GM12865 (cell line): ENCODE measurements at regions not wholly inside any gene's neighbourhood (a gene's known extent, or its start where the extent isn't known, plus 50 kb on each side); places are given as distances from the start of the nearest gene placed in this dataset.

Source experiments
- DNase-seq: peaks from one replicate; pipeline ENCODE4 v3.0.0; 2010; ENCODE audit warnings: low read depth
- H3K4me3 ChIP-seq: 2 replicates; pipeline ENCODE4 v1.5.1; 2011; ENCODE audit warnings: mild to moderate bottlenecking, low read depth, low read length, control low read depth
- TF ChIP-seq, protein P1 (sequence below): IDR thresholded peaks from 2 replicates; pipeline ENCODE4 v1.5.1; 2011; ENCODE audit warnings: low read length, control low read depth, low read depth, inconsistent platforms; ENCODE audit not compliant: insufficient read depth; ENCODE audit errors: missing control alignments

DNA sequence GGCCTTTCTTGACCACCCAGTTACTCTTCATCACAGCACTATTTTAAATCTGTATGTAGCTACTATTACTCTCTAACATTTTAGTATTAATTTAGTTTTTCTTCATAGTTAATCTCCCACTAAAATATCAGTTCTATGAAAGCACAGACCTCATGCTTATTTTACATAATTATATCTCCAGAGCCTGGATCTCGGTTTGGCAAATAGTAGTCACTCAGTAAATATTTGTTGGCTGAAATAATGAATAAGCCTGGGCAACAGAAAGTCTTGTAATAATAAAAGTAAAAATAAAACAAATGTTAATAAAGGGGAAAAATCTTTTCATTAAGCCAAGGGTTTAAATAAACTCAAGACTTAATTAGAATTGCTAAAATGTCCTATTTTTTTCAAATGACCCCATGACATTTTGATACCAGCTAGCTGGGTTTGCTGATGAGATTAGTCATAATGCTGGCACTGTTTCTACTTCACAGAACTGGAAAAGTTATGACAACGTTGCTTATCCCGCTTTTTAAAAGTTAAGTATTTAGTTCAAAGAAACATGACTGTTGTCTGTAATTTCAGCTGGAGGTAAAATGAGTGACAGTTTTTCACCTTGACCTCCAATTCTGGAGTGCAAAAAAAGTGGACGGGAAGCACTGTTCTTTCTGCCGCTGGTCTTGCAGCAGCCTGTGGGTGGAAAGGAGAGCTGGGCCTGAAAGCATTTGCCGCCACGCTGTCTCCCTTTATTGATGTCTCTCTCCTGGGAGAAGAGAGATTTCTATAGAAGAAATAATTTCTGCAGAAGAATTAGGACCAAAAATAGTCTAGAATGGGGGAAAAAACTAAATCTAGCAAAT lies 85.2 kb upstream of the SPATA13 start:
- no peak for DNase-seq
- TF ChIP-seq, protein P1, sequence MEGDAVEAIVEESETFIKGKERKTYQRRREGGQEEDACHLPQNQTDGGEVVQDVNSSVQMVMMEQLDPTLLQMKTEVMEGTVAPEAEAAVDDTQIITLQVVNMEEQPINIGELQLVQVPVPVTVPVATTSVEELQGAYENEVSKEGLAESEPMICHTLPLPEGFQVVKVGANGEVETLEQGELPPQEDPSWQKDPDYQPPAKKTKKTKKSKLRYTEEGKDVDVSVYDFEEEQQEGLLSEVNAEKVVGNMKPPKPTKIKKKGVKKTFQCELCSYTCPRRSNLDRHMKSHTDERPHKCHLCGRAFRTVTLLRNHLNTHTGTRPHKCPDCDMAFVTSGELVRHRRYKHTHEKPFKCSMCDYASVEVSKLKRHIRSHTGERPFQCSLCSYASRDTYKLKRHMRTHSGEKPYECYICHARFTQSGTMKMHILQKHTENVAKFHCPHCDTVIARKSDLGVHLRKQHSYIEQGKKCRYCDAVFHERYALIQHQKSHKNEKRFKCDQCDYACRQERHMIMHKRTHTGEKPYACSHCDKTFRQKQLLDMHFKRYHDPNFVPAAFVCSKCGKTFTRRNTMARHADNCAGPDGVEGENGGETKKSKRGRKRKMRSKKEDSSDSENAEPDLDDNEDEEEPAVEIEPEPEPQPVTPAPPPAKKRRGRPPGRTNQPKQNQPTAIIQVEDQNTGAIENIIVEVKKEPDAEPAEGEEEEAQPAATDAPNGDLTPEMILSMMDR: no peak

DNA sequence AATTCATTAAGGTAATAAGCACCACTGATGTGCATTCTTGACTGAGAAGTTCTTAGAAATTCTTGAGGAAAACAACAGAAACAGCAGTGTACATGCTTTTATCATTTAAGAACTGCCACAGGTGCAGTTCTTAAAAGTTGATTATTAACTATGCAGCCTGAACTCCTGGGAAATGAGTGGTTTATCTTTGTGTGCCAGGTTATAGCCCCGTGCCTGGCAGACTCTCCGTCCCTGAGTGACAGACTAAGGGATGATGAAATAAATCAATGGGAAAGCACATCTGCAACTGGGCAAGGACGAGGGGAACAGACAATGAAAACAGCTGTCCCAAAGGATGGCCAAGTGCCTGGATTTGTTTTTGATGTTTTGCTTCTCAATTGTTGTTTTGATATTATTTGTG lies 84.4 kb upstream of the SPATA13 start:
- no peak for DNase-seq
- no peak overlapping the region for H3K4me3 ChIP-seq
- TF ChIP-seq, protein P1: no peak

More for the DNA sequence above, 85.2 kb upstream of the SPATA13 start:
- H3K4me3 ChIP-seq: no peak overlapping the region

DNA sequence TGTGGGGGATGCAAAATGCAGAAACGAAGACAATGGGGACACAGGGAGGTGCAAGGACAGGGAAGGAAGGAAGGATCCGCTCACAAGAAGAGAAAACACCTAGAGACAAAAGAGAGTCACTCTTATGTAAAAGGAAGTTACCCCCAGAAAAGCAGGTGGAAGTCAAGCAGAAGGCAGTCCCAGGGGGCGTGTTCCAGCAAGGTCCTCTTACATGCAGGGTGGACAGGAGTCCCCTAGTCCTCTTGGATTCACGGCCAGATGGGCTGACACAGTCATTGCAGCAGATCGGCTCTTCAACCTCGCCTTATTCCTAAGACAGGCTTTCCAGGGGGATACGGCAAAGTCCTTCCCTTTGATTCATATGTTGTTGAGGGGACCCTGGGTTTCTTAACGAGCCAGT lies 83.9 kb upstream of the SPATA13 start:
- TF ChIP-seq, protein P1: no peak
- no peak for DNase-seq
- no peak overlapping the region for H3K4me3 ChIP-seq

DNA sequence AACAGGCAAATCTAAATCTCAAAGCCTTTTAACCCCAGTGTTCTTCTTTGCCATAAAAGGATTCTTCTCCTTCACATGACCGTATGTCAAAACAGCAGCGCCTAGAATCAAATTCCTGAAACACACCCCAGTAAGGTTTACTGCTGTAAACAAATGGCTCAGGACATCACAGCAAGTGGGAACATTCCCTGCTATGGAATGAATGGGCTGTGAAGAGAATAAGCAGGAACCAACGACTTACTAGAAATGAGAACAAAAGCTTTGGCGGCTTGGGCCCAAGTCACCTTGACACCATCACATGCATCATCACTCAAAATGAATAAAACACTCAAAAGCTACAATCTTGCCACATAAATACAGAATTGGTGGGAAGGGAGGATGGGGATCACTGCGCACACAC lies 80.4 kb upstream of the SPATA13 start:
- no peak overlapping the region for H3K4me3 ChIP-seq
- TF ChIP-seq, protein P1: no peak
- no peak for DNase-seq

DNA sequence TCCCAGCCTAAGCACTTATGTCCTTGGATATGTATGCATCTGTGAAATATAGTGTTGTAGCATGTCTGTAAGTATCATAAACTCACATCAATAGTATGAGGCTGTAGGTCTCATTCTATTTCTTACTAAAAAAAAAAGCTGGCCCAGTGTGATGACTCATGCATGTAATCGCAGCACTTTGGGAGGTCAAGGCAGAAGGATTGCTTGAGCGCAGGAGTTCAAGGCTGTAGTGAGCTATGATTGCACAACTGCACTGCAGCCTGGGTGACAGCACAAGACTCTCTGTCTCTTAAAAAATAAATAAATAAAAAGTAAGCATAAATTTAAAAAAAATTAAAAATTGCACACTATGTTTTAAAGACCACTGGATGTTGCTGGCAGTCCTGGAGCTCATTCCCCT lies 79.1 kb upstream of the SPATA13 start:
- H3K4me3 ChIP-seq: no peak overlapping the region
- TF ChIP-seq, protein P1: no peak
- no peak for DNase-seq

DNA sequence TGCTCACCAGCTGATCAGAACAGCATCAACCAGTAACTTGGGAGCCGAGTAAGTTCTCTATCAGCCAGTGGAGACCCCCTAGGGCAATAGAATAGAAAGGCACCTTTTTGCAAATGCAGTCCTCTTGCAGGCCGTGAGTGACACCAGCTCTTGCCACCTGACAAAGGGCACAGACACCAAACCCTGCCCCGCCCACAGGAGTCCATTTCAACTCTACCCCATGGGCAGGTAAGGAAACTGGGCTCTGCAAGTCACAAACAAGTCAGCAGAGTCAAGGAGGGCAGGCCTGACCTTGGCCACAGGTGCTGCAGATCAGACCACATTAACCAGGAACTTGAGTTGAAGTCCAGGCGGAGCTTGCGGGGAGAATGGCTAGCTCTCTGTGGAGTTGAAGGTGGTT lies 77.4 kb upstream of the SPATA13 start:
- no peak overlapping the region for H3K4me3 ChIP-seq
- no peak for DNase-seq
- TF ChIP-seq, protein P1: no peak
